ENCODE measurements at regions not wholly inside any gene's neighbourhood (a gene's known extent, or its start where the extent isn't known, plus 50 kb on each side); places are given as distances from the start of the nearest gene placed in this dataset.

DNA sequence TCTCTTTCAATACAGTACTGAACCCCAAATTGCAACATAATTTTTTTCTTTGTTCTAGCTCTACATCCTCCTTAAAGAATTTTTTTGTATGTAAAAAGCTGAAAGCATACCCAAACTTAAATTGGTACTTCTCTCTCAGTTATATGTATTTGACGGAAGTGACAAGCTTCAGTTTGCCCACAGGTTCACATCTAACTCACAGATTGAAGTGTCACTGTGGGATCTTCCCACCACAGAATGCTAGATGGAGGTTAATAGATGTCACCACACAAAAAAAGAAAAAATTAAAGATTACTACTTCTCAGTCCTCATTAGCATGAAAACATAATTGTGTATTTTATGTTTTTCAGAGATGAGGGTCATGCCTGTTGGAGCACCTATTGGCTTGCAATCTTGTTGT lies 150.9 kb upstream of the GHITM start:
- no peak for DNase-seq (ENCODE audit: low spot score)
- TF ChIP-seq, protein P1, sequence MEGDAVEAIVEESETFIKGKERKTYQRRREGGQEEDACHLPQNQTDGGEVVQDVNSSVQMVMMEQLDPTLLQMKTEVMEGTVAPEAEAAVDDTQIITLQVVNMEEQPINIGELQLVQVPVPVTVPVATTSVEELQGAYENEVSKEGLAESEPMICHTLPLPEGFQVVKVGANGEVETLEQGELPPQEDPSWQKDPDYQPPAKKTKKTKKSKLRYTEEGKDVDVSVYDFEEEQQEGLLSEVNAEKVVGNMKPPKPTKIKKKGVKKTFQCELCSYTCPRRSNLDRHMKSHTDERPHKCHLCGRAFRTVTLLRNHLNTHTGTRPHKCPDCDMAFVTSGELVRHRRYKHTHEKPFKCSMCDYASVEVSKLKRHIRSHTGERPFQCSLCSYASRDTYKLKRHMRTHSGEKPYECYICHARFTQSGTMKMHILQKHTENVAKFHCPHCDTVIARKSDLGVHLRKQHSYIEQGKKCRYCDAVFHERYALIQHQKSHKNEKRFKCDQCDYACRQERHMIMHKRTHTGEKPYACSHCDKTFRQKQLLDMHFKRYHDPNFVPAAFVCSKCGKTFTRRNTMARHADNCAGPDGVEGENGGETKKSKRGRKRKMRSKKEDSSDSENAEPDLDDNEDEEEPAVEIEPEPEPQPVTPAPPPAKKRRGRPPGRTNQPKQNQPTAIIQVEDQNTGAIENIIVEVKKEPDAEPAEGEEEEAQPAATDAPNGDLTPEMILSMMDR (IDR thresholded peaks at IDR 0.05): no peak
- H3K27me3 Mint-ChIP-seq (ENCODE audit: low read depth): peaks cover 3% of the 10 kb centered on the region
- H3K4me1 Mint-ChIP-seq (ENCODE audit: low read depth): no peaks in the 10 kb centered on the region
- no peak overlapping the region for H3K27ac Mint-ChIP-seq (ENCODE audit: unreplicated experiment)
- H3K4me3 Mint-ChIP-seq (ENCODE audit: unreplicated experiment): no peak overlapping the region
- H3K36me3 Mint-ChIP-seq (ENCODE audit: low read depth): no peaks in the 10 kb centered on the region
- H3K9me3 Mint-ChIP-seq (ENCODE audit: low read depth): peaks cover 8% of the 10 kb centered on the region

DNA sequence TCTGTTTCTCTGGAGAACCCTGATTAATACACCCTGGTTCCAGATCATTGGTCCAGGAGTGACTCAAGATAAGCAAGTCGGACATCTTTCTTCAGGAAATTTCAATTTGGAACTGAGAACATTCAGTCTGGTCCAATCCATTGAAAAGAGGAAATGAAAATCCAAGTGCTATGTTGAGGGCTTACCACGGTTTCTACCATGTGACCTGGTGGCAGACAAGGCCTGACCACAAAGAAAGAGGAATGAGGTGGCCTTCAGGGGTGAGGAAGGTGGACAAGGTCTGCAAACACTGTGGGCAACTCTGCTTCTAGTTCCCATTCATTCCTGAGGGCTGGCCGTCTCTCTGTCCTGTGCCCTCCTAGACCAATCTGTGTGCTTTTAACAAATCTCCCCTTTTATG lies 149.2 kb upstream of the GHITM start:
- peaks cover 6% of the 10 kb centered on the region for H3K27me3 Mint-ChIP-seq (ENCODE audit: low read depth)
- no peak for DNase-seq (ENCODE audit: low spot score)
- H3K36me3 Mint-ChIP-seq (ENCODE audit: low read depth): no peaks in the 10 kb centered on the region
- no peak overlapping the region for H3K27ac Mint-ChIP-seq (ENCODE audit: unreplicated experiment)
- H3K9me3 Mint-ChIP-seq (ENCODE audit: low read depth): peaks cover 8% of the 10 kb centered on the region
- H3K4me1 Mint-ChIP-seq (ENCODE audit: low read depth): no peaks in the 10 kb centered on the region
- TF ChIP-seq, protein P1 (IDR thresholded peaks at IDR 0.05): no peak
- H3K4me3 Mint-ChIP-seq (ENCODE audit: unreplicated experiment): no peak overlapping the region

DNA sequence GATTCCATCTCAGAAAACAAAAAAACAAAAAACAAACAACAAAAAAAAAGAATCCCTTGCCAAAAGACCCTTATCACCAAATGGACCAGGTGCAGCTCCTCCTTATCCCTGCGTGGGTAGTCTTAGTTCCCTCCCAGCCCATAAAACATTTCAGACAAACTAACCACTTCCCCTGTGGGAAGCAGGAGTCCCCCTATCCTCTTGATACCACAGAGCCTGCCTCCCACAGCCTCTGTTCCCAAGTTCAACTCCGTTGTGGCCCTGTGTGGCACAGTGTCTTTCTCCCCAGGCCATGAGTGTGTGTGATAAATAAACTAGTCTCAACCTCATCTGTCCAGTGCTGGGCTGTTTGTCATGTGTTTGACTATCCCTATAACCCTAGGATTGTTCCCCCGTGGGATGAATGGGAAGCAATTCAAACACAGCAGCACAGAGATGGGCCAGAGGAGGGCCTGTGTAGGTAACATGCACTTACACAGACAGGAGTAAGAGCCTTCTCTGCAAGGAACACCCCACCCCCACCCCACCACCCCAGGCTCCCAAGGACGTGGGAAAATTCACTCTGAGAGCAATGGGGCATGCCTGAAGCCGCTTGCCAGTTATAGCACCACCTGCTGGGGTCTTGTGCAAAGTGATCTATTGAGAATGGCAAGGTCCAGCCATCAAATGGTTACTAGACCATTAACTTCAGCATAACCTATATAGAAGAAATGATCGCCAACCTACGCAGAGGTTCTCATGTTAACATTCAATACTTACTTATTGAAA lies 147.1 kb upstream of the GHITM start:
- H3K4me3 Mint-ChIP-seq (ENCODE audit: unreplicated experiment): no peak overlapping the region
- DNase-seq (ENCODE audit: low spot score): no peak
- H3K4me1 Mint-ChIP-seq (ENCODE audit: low read depth): no peaks in the 10 kb centered on the region
- TF ChIP-seq, protein P1 (IDR thresholded peaks at IDR 0.05): peak; percentile 50
- peaks cover 3% of the 10 kb centered on the region for H3K9me3 Mint-ChIP-seq (ENCODE audit: low read depth)
- no peaks in the 10 kb centered on the region for H3K36me3 Mint-ChIP-seq (ENCODE audit: low read depth)
- no peak overlapping the region for H3K27ac Mint-ChIP-seq (ENCODE audit: unreplicated experiment)
- peaks cover 10% of the 10 kb centered on the region for H3K27me3 Mint-ChIP-seq (ENCODE audit: low read depth)

DNA sequence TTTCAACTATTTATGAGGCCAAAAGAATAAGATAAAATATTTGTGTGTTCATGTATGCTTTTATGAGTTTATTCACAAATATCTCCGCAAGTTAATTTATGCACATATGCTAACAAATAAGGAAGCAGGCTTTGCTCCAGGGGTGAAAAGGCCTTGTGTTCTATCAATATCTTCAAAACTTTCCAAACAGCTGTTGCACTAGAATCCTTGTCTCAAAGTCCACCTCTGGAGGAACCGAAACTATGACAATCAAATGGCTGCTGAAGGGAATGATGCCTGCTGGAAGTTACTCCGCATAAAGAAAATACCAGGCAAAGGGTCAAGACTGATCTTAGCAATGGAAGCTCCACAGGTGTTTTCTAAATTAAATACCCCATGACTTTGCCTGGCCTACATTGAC lies 145.0 kb upstream of the GHITM start:
- Mint-ChIP-seq H3K36me3 (ENCODE audit: low read depth) (no peaks in the 10 kb centered on the region), H3K4me1 (ENCODE audit: low read depth) (no peaks in the 10 kb centered on the region), H3K4me3 (ENCODE audit: unreplicated experiment) (no peak overlapping the region), H3K9me3 (ENCODE audit: low read depth) (peaks cover 3% of the 10 kb centered on the region), H3K27me3 (ENCODE audit: low read depth) (peaks cover 19% of the 10 kb centered on the region), H3K27ac (ENCODE audit: unreplicated experiment) (no peak overlapping the region)
- TF ChIP-seq, protein P1 (IDR thresholded peaks at IDR 0.05): no peak
- DNase-seq (ENCODE audit: low spot score): no peak

DNA sequence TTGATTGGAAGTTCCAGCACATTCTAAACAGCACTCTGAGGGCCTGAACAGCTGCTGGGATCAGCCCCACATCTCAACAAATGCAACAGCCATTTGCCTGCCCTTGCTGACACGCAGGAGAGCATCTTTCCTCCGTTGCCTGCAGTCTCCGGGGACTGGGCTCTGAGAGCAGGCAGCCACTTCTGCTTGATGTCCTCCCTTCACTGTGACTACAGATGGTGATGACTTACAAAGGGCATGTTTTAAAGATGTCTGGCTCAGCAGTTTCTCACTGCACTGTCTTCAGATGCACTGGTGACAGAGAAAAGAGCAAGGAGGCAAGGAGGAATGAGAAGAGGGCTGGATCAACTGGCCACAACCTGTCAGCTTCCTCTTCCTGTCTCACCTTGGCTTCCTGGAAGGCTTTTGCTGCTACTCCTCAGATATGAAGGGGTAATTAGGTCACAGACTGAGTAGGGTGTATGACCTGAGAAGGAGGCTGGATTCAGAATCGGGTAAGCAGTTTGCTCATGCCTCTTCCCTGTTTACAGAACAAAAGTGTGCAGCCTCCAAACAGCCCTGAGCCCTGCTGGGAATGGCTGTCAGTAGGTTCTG lies 143.5 kb upstream of the GHITM start:
- Mint-ChIP-seq H3K9me3 (ENCODE audit: low read depth) (no peaks in the 10 kb centered on the region), H3K4me1 (ENCODE audit: low read depth) (no peaks in the 10 kb centered on the region), H3K27me3 (ENCODE audit: low read depth) (peaks cover 22% of the 10 kb centered on the region), H3K4me3 (ENCODE audit: unreplicated experiment) (no peak overlapping the region), H3K36me3 (ENCODE audit: low read depth) (no peaks in the 10 kb centered on the region), H3K27ac (ENCODE audit: unreplicated experiment) (no peak overlapping the region)
- no peak for DNase-seq (ENCODE audit: low spot score)
- TF ChIP-seq, protein P1 (IDR thresholded peaks at IDR 0.05): no peak
